Activated naive CD4-positive, alpha-beta T cell treated with Interleukin-2 at 50 U/mL for 16 hours (primary cell): ENCODE measurements at regions not wholly inside any gene's neighbourhood (a gene's known extent, or its start where the extent isn't known, plus 50 kb on each side); places are given as distances from the start of the nearest gene placed in this dataset.
"Not testable (repeated sequence)": the region's sequence is repeated elsewhere in the genome, so short reads cannot be mapped to it uniquely, and the experiment has no call there.

Experiments used
- DNase-seq: peaks from one replicate; pipeline ENCODE4 v3.0.0-alpha.2; 2020

GRCh38 chr9:1505489-1505888 is 455.3 kb downstream of the DMRT2 start:
- no peak for DNase-seq

DNA sequence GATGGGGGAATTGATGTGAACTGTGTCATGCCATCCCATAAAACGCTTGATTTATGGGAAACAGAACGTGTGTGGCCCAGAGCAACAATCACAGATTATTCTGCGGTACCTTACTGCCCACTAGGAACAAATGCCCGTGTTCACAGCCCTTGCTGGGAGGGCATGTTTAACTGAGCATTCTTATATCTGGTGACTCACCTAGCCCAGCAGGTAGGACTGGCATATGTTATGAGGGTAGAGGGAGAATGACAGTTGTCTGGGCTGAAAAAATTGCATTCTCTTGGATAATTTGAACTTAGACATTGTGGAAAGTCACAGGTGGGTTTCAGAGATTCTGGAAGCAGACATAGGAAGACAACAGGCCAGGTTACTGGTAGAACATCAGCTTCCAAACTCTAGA is 460.6 kb downstream of the DMRT2 start:
- DNase-seq, result no peak

- DNase-seq, result no peak
These were observed 462.9 kb downstream of the DMRT2 start for GRCh38 chr9:1513105-1513504.

- DNase-seq, result no peak
These were observed 464.1 kb downstream of the DMRT2 start for GRCh38 chr9:1514250-1514649.

DNA sequence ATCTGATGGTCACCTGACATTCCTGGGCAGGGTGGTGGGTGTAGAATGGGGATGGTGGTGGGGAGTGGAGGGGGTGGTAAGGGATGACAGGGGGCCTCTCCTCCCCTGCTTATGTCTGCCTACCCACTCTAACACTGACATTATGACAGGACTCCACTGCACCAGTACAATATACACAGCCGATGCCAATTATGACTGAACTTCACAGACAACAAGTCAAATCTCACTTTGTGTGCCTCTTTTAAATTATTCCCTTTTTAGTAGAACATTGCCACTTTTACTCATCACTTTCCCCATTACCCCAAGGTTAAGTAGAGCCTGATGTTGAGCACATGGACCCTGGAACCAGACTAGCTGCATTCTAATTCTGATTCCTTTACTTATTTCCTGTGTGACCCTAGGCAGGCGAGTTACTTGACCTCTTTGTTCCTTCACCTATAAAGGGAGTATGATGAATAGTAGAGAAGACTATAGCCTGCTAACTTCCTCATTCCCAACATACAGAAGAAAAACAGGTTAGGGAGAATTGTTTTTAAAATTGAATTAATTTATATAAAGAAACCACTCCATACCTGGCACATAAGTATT is 464.7 kb downstream of the DMRT2 start:
- DNase-seq, result no peak

- no peak for DNase-seq
These were observed 465.4 kb downstream of the DMRT2 start for GRCh38 chr9:1515557-1515956.

DNA sequence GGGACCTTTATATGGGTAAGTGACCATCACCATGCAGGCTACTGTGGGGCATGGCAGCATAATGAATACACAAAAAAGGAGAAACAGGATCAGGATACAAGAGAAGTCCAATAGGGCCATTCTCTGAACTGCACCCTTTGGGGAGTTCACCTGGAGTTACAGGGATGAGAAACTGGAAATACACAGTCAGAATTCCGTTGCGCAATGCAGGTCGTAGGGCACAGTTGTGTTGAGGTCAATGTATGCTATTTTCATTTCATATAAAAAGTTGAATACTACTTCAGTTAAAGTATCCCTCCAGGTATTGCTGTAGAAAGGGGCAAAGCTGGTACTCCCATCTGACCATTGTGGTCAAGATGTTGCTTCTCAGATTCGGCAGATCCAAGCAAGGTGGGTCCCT is 471.4 kb downstream of the DMRT2 start:
- no peak for DNase-seq

- DNase-seq, result no peak
These were observed 472.1 kb downstream of the DMRT2 start for GRCh38 chr9:1522219-1522767.

DNA sequence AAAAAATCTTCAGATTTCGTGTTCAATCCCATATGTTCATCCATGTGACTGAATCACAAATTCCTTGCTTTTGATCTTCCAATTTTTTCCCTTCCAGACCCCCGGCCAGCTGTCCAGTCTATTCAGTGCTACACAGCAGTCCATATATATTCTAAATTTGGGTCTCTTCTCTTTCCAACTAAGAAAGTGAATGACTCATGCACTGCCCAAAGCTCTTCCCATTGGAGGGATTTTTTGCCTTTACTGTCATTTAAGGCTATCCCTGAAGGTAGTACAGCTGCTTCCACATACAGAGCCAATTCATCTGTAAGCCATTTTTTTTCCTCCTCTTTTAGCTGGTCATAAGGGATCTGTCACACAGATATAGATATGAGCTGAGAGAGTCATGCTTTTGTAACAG is 478.3 kb downstream of the DMRT2 start:
- DNase-seq, result no peak

GRCh38 chr9:1530696-1531095 is 480.5 kb downstream of the DMRT2 start:
- no peak for DNase-seq

GRCh38 chr9:1531424-1531823 is 481.3 kb downstream of the DMRT2 start:
- DNase-seq, result no peak

- no peak for DNase-seq
These were observed 482.0 kb downstream of the DMRT2 start for GRCh38 chr9:1532171-1532570.

DNA sequence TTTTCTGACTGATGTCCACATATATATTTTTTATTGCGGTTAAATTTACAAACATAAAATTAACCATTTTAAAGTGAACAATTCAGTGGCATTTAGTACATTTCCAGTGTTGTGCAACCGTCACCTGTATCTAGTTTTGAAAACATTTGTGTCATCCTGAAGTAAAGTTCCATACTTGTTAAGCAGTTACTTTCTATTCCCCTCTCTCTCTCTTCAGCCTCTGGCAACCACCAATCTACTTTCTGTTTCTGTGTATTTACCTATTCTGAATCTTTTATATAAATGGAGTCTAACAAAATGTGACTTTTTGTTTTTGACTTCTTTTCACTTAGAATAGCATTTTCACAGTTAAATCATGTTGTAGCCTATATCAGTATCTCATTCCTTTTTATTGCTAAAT is 480.1 kb upstream of the SMARCA2 start:
- no peak for DNase-seq

DNA sequence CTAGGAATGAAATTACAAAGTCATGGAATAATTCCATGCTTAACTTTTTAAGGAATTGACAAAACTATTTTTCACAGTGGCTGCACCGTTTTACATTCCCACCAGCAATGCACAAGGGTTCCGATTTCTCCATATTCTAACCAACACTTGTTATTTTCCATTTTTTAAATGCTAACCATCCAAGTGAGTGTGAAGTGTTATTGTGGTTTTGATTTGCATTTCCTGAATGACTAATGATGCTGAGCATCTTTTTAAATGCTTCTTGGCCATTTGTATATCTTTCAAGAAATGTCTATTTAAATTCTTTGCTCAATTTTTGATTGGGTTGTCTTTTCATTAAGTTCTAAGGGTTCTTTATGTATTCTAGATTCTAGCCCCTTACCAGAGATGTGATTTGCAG is 479.5 kb upstream of the SMARCA2 start:
- DNase-seq, result no peak

GRCh38 chr9:1536522-1537170 is 478.5 kb upstream of the SMARCA2 start:
- no peak for DNase-seq

- DNase-seq, result no peak
These were observed 476.8 kb upstream of the SMARCA2 start for GRCh38 chr9:1538301-1538700.

- no peak for DNase-seq
These were observed 475.9 kb upstream of the SMARCA2 start for GRCh38 chr9:1539216-1539615.

- DNase-seq, result no peak
These were observed 464.5 kb upstream of the SMARCA2 start for GRCh38 chr9:1550636-1551035.

GRCh38 chr9:1554081-1555035 is 460.8 kb upstream of the SMARCA2 start:
- DNase-seq, result no peak

- not testable (repeated sequence) for DNase-seq
These were observed 456.5 kb upstream of the SMARCA2 start for GRCh38 chr9:1558666-1559065.

GRCh38 chr9:1575939-1576338 is 439.2 kb upstream of the SMARCA2 start:
- DNase-seq, result no peak

DNA sequence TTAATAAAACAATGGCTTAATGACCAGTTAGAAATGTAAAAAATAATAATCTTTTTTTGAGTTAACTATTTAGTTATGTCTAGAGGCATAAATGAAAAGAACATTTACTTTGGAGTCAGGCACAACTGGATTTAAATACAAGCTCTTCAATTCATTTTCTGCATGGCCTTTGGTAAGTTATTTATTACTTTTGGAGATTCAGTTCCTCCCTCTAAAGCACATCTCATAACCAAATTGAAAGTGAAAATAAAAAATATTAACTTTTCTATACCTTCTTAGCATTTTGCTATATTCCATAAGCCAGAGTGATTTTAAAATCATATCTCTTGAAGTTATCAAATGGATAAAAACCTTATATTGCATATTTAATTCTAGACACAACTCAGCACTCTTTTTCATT is 434.9 kb upstream of the SMARCA2 start:
- no peak for DNase-seq

GRCh38 chr9:1581926-1582325 is 433.2 kb upstream of the SMARCA2 start:
- DNase-seq, result no peak

DNA sequence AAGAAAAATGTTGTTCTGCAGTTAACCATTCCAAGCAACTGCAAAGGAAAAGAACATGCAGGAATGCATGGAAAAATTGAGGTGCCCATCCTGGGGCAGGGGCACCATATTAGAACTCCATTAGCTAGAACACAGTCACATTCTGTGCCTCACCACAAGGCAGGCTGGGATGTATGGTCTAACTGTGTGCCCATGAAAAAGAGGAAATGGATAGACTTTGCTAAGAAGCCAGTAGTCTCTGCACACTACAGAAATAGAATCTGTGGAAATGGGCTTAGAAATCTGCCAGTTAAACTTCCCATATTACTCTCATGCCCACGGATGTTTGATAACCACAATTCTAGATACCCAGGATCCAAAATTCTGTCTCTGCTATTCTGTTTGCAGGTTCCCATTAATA is 423.8 kb upstream of the SMARCA2 start:
- no peak for DNase-seq
